ENCODE measurements at regions not wholly inside any gene's neighbourhood (a gene's known extent, or its start where the extent isn't known, plus 50 kb on each side); places are given as distances from the start of the nearest gene placed in this dataset.

DNA sequence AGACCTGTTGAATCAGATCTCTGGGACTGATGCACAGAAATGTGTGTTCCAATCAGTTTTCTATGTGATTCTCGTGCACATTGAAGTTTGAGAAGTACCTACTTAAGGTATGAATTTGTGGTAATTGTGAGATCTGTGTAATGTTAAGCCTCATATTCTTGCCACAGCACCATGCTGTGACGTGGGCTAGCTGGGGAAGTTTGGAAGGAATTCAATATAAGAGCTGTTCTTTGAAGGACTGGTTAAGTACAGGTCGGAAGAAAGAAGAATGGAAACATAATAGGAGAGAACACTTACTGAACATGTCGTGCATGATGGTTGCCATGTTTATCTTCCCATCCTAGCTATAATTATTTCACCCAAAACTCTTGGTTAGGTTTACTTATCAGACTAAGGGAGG, 79.7 kb upstream of the CXXC4 start:
- no peaks in the 10 kb centered on the region for H3K9me3 Mint-ChIP-seq
- no peak for TF ChIP-seq POLR2AphosphoS5 (IDR thresholded peaks at IDR 0.05; ENCODE audit: low read depth)
- TF ChIP-seq EZH2phosphoT487 (IDR thresholded peaks at IDR 0.05; ENCODE audit: unreplicated experiment), result no peak
- TF ChIP-seq STAT1 (IDR thresholded peaks at IDR 0.05; ENCODE audit: unreplicated experiment), result no peak
- TF ChIP-seq JUNB (IDR thresholded peaks at IDR 0.05; ENCODE audit: unreplicated experiment), result no peak
- TF ChIP-seq CREB1 (CRISPR knock-in tag; IDR thresholded peaks at IDR 0.05; ENCODE audit: low read depth), result no peak
- TF ChIP-seq ZNF114 (CRISPR knock-in tag; IDR thresholded peaks at IDR 0.05), result no peak
- TF ChIP-seq ZNF331 (CRISPR knock-in tag; IDR thresholded peaks at IDR 0.05; ENCODE audit: low read depth), result no peak
- TF ChIP-seq, protein P1, sequence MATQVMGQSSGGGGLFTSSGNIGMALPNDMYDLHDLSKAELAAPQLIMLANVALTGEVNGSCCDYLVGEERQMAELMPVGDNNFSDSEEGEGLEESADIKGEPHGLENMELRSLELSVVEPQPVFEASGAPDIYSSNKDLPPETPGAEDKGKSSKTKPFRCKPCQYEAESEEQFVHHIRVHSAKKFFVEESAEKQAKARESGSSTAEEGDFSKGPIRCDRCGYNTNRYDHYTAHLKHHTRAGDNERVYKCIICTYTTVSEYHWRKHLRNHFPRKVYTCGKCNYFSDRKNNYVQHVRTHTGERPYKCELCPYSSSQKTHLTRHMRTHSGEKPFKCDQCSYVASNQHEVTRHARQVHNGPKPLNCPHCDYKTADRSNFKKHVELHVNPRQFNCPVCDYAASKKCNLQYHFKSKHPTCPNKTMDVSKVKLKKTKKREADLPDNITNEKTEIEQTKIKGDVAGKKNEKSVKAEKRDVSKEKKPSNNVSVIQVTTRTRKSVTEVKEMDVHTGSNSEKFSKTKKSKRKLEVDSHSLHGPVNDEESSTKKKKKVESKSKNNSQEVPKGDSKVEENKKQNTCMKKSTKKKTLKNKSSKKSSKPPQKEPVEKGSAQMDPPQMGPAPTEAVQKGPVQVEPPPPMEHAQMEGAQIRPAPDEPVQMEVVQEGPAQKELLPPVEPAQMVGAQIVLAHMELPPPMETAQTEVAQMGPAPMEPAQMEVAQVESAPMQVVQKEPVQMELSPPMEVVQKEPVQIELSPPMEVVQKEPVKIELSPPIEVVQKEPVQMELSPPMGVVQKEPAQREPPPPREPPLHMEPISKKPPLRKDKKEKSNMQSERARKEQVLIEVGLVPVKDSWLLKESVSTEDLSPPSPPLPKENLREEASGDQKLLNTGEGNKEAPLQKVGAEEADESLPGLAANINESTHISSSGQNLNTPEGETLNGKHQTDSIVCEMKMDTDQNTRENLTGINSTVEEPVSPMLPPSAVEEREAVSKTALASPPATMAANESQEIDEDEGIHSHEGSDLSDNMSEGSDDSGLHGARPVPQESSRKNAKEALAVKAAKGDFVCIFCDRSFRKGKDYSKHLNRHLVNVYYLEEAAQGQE (IDR thresholded peaks at IDR 0.05; ENCODE audit: unreplicated experiment), result no peak
- TF ChIP-seq EZH2 (IDR thresholded peaks at IDR 0.05; ENCODE audit: low read depth, unreplicated experiment), result no peak
- TF ChIP-seq, protein P2, sequence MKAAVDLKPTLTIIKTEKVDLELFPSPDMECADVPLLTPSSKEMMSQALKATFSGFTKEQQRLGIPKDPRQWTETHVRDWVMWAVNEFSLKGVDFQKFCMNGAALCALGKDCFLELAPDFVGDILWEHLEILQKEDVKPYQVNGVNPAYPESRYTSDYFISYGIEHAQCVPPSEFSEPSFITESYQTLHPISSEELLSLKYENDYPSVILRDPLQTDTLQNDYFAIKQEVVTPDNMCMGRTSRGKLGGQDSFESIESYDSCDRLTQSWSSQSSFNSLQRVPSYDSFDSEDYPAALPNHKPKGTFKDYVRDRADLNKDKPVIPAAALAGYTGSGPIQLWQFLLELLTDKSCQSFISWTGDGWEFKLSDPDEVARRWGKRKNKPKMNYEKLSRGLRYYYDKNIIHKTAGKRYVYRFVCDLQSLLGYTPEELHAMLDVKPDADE (IDR thresholded peaks at IDR 0.05), result no peak
- TF ChIP-seq, protein P3, sequence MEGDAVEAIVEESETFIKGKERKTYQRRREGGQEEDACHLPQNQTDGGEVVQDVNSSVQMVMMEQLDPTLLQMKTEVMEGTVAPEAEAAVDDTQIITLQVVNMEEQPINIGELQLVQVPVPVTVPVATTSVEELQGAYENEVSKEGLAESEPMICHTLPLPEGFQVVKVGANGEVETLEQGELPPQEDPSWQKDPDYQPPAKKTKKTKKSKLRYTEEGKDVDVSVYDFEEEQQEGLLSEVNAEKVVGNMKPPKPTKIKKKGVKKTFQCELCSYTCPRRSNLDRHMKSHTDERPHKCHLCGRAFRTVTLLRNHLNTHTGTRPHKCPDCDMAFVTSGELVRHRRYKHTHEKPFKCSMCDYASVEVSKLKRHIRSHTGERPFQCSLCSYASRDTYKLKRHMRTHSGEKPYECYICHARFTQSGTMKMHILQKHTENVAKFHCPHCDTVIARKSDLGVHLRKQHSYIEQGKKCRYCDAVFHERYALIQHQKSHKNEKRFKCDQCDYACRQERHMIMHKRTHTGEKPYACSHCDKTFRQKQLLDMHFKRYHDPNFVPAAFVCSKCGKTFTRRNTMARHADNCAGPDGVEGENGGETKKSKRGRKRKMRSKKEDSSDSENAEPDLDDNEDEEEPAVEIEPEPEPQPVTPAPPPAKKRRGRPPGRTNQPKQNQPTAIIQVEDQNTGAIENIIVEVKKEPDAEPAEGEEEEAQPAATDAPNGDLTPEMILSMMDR (conservative IDR thresholded peaks at IDR 0.05; ENCODE audit: low read depth in 2 of 2), result no peak
- TF ChIP-seq NANOG (IDR thresholded peaks at IDR 0.05; ENCODE audit: borderline replicate concordance), result no peak
- TF ChIP-seq, protein P4, sequence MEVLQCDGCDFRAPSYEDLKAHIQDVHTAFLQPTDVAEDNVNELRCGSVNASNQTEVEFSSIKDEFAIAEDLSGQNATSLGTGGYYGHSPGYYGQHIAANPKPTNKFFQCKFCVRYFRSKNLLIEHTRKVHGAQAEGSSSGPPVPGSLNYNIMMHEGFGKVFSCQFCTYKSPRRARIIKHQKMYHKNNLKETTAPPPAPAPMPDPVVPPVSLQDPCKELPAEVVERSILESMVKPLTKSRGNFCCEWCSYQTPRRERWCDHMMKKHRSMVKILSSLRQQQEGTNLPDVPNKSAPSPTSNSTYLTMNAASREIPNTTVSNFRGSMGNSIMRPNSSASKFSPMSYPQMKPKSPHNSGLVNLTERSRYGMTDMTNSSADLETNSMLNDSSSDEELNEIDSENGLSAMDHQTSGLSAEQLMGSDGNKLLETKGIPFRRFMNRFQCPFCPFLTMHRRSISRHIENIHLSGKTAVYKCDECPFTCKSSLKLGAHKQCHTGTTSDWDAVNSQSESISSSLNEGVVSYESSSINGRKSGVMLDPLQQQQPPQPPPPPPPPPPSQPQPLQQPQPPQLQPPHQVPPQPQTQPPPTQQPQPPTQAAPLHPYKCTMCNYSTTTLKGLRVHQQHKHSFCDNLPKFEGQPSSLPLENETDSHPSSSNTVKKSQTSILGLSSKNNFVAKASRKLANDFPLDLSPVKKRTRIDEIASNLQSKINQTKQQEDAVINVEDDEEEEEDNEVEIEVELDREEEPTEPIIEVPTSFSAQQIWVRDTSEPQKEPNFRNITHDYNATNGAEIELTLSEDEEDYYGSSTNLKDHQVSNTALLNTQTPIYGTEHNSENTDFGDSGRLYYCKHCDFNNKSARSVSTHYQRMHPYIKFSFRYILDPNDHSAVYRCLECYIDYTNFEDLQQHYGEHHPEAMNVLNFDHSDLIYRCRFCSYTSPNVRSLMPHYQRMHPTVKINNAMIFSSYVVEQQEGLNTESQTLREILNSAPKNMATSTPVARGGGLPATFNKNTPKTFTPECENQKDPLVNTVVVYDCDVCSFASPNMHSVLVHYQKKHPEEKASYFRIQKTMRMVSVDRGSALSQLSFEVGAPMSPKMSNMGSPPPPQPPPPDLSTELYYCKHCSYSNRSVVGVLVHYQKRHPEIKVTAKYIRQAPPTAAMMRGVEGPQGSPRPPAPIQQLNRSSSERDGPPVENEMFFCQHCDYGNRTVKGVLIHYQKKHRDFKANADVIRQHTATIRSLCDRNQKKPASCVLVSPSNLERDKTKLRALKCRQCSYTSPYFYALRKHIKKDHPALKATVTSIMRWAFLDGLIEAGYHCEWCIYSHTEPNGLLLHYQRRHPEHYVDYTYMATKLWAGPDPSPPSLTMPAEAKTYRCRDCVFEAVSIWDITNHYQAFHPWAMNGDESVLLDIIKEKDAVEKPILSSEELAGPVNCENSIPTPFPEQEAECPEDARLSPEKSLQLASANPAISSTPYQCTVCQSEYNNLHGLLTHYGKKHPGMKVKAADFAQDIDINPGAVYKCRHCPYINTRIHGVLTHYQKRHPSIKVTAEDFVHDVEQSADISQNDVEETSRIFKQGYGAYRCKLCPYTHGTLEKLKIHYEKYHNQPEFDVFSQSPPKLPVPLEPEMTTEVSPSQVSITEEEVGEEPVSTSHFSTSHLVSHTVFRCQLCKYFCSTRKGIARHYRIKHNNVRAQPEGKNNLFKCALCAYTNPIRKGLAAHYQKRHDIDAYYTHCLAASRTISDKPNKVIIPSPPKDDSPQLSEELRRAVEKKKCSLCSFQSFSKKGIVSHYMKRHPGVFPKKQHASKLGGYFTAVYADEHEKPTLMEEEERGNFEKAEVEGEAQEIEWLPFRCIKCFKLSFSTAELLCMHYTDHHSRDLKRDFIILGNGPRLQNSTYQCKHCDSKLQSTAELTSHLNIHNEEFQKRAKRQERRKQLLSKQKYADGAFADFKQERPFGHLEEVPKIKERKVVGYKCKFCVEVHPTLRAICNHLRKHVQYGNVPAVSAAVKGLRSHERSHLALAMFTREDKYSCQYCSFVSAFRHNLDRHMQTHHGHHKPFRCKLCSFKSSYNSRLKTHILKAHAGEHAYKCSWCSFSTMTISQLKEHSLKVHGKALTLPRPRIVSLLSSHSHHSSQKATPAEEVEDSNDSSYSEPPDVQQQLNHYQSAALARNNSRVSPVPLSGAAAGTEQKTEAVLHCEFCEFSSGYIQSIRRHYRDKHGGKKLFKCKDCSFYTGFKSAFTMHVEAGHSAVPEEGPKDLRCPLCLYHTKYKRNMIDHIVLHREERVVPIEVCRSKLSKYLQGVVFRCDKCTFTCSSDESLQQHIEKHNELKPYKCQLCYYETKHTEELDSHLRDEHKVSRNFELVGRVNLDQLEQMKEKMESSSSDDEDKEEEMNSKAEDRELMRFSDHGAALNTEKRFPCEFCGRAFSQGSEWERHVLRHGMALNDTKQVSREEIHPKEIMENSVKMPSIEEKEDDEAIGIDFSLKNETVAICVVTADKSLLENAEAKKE (CRISPR knock-in tag; IDR thresholded peaks at IDR 0.05), result no peak
- no peak overlapping the region for H3K4me2 ChIP-seq
- no peaks in the 10 kb centered on the region for H4K20me1 ChIP-seq (replicated peaks; ENCODE audit: insufficient read depth)
- no peaks in the 10 kb centered on the region for H3K27me3 Mint-ChIP-seq (ENCODE audit: insufficient read depth, low read depth, poor library complexity)
- H3K27ac ChIP-seq (ENCODE audit: low read depth), result no peak overlapping the region
- no peaks in the 10 kb centered on the region for H3K36me3 Mint-ChIP-seq (ENCODE audit: low read depth)
- ATAC-seq, result no peak
- peaks cover 6% of the 10 kb centered on the region; the same call in 2 of the 3 replicates for H3K4me1 Mint-ChIP-seq
- no peak overlapping the region for H3K27ac Mint-ChIP-seq
- H2AFZ ChIP-seq, result no peak overlapping the region
- H3K27me3 ChIP-seq (ENCODE audit: insufficient read depth), result no peaks in the 10 kb centered on the region
- no peaks in the 10 kb centered on the region for H3K36me3 ChIP-seq (ENCODE audit: insufficient read depth)
- H3K4me1 ChIP-seq (ENCODE audit: insufficient read depth), result no peaks in the 10 kb centered on the region
- peaks cover 4% of the 10 kb centered on the region; the same call in 1 of the 2 replicates for H3K9me2 ChIP-seq (ENCODE audit: insufficient read depth)
- H3K79me2 ChIP-seq (replicated peaks; ENCODE audit: insufficient read depth), result no peaks in the 10 kb centered on the region
- DNase-seq (ENCODE audit: low spot score), result no peak
- no peak overlapping the region for H3K4me3 Mint-ChIP-seq
- H3F3A ChIP-seq (replicated peaks; ENCODE audit: low read depth), result no peaks in the 10 kb centered on the region
- H3K4me3 ChIP-seq, result no peak overlapping the region
